BLaER1 treated with 17β-estradiol and CSF1 and Interleukin-3, amounts not matched to agents 10 nM and 100 nM (cell line): ENCODE measurements at regions not wholly inside any gene's neighbourhood (a gene's known extent, or its start where the extent isn't known, plus 50 kb on each side); places are given as distances from the start of the nearest gene placed in this dataset.

Experiments used
- H3K27ac ChIP-seq, 11 experiments: shearing (Covaris generic); formaldehyde crosslinking; 2 replicates each; pipeline ENCODE4 v1.8.1; 2022
- H3K27me3 ChIP-seq, 11 experiments: shearing (Covaris generic); formaldehyde crosslinking; 2 replicates each; pipeline ENCODE4 v1.8.1; 2022
- H3K36me3 ChIP-seq, 11 experiments: shearing (Covaris generic); formaldehyde crosslinking; 2 replicates each; pipeline ENCODE4 v1.8.1; 2022
- H3K4me1 ChIP-seq, 10 experiments: shearing (Covaris generic); formaldehyde crosslinking; 2 replicates each; pipeline ENCODE4 v1.8.1; 2022
- H3K4me2 ChIP-seq, 11 experiments: shearing (Covaris generic); formaldehyde crosslinking; 2 replicates each; pipeline ENCODE4 v1.8.1; 2022
- H3K4me3 ChIP-seq, 10 experiments: shearing (Covaris generic); formaldehyde crosslinking; 2 replicates each; pipeline ENCODE4 v1.8.1; 2022
- H3K9ac ChIP-seq, 11 experiments: shearing (Covaris generic); formaldehyde crosslinking; 2 replicates each; pipeline ENCODE4 v1.8.1; 2022
- H3K9me3 ChIP-seq, 11 experiments: shearing (Covaris generic); formaldehyde crosslinking; replicated peaks in 1 of 11; 2 replicates each; pipeline ENCODE4 v1.8.1; 2022
- H4K20me1 ChIP-seq, 11 experiments: shearing (Covaris generic); formaldehyde crosslinking; 2 replicates each; pipeline ENCODE4 v1.8.1; 2022
- Cebpa-rat ChIP-seq, 11 experiments: shearing (Covaris generic); IDR thresholded peaks; 2 replicates each; pipeline ENCODE4 v1.8.1; 2022

GRCh38 chr21:35491920-35492678 lies 443.0 kb upstream of the RUNX1 start:
- peak overlapping the region; percentile 82 to 95 (median 93) for H3K27ac ChIP-seq
- peak overlapping the region; percentile 63 to 90 (median 82) for H3K4me2 ChIP-seq
- TF ChIP-seq Cebpa-rat (IDR thresholded peaks at IDR 0.05), result peak; percentile 29 to 88 (median 80); a peak in 18 of 22 replicates

GRCh38 chr21:35491114-35491513 lies 442.0 kb upstream of the RUNX1 start:
- no peak for TF ChIP-seq Cebpa-rat (IDR thresholded peaks at IDR 0.05)
- H3K4me2 ChIP-seq, result peak overlapping the region; percentile 63 to 90 (median 82)
- H3K4me1 ChIP-seq, result peaks cover 21 to 47% (median 31%) of the 10 kb centered on the region in 10 experiments
- peak overlapping the region; percentile 32 to 80 (median 64); a peak in 17 of 22 replicates for H3K9ac ChIP-seq
- no peaks in the 10 kb centered on the region for H4K20me1 ChIP-seq
- peaks cover 0 to 33% (median 0%) of the 10 kb centered on the region in 11 experiments; a peak in 6 of 22 replicates for H3K9me3 ChIP-seq
- no peaks in the 10 kb centered on the region for H3K36me3 ChIP-seq
- no peak overlapping the region for H3K4me3 ChIP-seq
- H3K27me3 ChIP-seq, result no peaks in the 10 kb centered on the region
- H3K27ac ChIP-seq, result peak overlapping the region; percentile 82 to 95 (median 93)

More at GRCh38 chr21:35491920-35492678, 443.0 kb upstream of the RUNX1 start:
- H3K9me3 ChIP-seq, result peaks cover 0 to 33% (median 0%) of the 10 kb centered on the region in 11 experiments; a peak in 6 of 22 replicates
- no peaks in the 10 kb centered on the region for H4K20me1 ChIP-seq
- peaks cover 21 to 47% (median 31%) of the 10 kb centered on the region in 10 experiments for H3K4me1 ChIP-seq
- H3K27me3 ChIP-seq, result no peaks in the 10 kb centered on the region
- no peaks in the 10 kb centered on the region for H3K36me3 ChIP-seq
- H3K9ac ChIP-seq, result peak overlapping the region; percentile 56 to 80 (median 70); a peak in 20 of 22 replicates
- H3K4me3 ChIP-seq, result peak overlapping the region in 5 of 10 experiments; percentile 4 to 33 (median 22); a peak in 6 of 20 replicates

GRCh38 chr21:35489389-35489980 lies 440.4 kb upstream of the RUNX1 start:
- H3K9me3 ChIP-seq, result peaks cover 0 to 33% (median 0%) of the 10 kb centered on the region in 11 experiments; a peak in 6 of 22 replicates
- no peak for TF ChIP-seq Cebpa-rat (IDR thresholded peaks at IDR 0.05)
- no peaks in the 10 kb centered on the region for H3K36me3 ChIP-seq
- no peaks in the 10 kb centered on the region for H4K20me1 ChIP-seq
- H3K9ac ChIP-seq, result no peak overlapping the region
- peak overlapping the region in 2 of 11 experiments; percentile 3 to 79; a peak in 4 of 22 replicates for H3K4me2 ChIP-seq
- no peak overlapping the region for H3K4me3 ChIP-seq
- H3K4me1 ChIP-seq, result peaks cover 21 to 54% (median 31%) of the 10 kb centered on the region in 10 experiments
- peak overlapping the region in 7 of 11 experiments; percentile 1 to 95 (median 15); a peak in 7 of 22 replicates for H3K27ac ChIP-seq
- H3K27me3 ChIP-seq, result no peaks in the 10 kb centered on the region

- no peaks in the 10 kb centered on the region for H4K20me1 ChIP-seq
- TF ChIP-seq Cebpa-rat (IDR thresholded peaks at IDR 0.05), result no peak
- peak overlapping the region in 1 of 11 experiments; percentile 79; a peak in 2 of 22 replicates for H3K4me2 ChIP-seq
- no peaks in the 10 kb centered on the region for H3K36me3 ChIP-seq
- H3K27ac ChIP-seq, result peak overlapping the region in 1 of 11 experiments; percentile 95; a peak in 1 of 22 replicates
- no peaks in the 10 kb centered on the region for H3K27me3 ChIP-seq
- no peak overlapping the region for H3K9ac ChIP-seq
- no peak overlapping the region for H3K4me3 ChIP-seq
- H3K4me1 ChIP-seq, result peaks cover 21 to 54% (median 31%) of the 10 kb centered on the region in 10 experiments
- peaks cover 0 to 33% (median 0%) of the 10 kb centered on the region in 11 experiments; a peak in 6 of 22 replicates for H3K9me3 ChIP-seq
These were observed 439.8 kb upstream of the RUNX1 start for GRCh38 chr21:35488946-35489345.

GRCh38 chr21:35485364-35485763 lies 436.3 kb upstream of the RUNX1 start:
- no peak overlapping the region for H3K4me2 ChIP-seq
- peaks cover 0 to 34% (median under 1%) of the 10 kb centered on the region in 11 experiments; a peak in 11 of 22 replicates for H3K9me3 ChIP-seq
- H3K27ac ChIP-seq, result no peak overlapping the region
- no peaks in the 10 kb centered on the region for H3K36me3 ChIP-seq
- no peak for TF ChIP-seq Cebpa-rat (IDR thresholded peaks at IDR 0.05)
- no peak overlapping the region for H3K9ac ChIP-seq
- H3K27me3 ChIP-seq, result no peaks in the 10 kb centered on the region
- no peaks in the 10 kb centered on the region for H4K20me1 ChIP-seq
- H3K4me1 ChIP-seq, result peaks cover 0 to 44% (median under 1%) of the 10 kb centered on the region in 10 experiments; a peak in 9 of 20 replicates
- H3K4me3 ChIP-seq, result no peak overlapping the region

GRCh38 chr21:35484851-35485250 lies 435.7 kb upstream of the RUNX1 start:
- no peak overlapping the region for H3K4me3 ChIP-seq

GRCh38 chr21:35484032-35484431 lies 434.9 kb upstream of the RUNX1 start:
- no peak overlapping the region for H3K9ac ChIP-seq
- no peak for TF ChIP-seq Cebpa-rat (IDR thresholded peaks at IDR 0.05)
- H3K27me3 ChIP-seq, result no peaks in the 10 kb centered on the region
- H3K27ac ChIP-seq, result no peak overlapping the region
- H3K36me3 ChIP-seq, result no peaks in the 10 kb centered on the region
- no peak overlapping the region for H3K4me2 ChIP-seq
- peaks cover 0 to 34% (median 1%) of the 10 kb centered on the region in 10 experiments; a peak in 13 of 20 replicates for H3K4me1 ChIP-seq
- H4K20me1 ChIP-seq, result no peaks in the 10 kb centered on the region
- H3K4me3 ChIP-seq, result no peak overlapping the region
- peaks cover 8 to 37% (median 12%) of the 10 kb centered on the region in 11 experiments; a peak in 17 of 22 replicates for H3K9me3 ChIP-seq

More at GRCh38 chr21:35484851-35485250, 435.7 kb upstream of the RUNX1 start:
- Histone ChIP-seq H3K27me3 (no peaks in the 10 kb centered on the region), H3K9me3 (peaks cover 2 to 34% (median 6%) of the 10 kb centered on the region in 11 experiments; a peak in 17 of 22 replicates), H4K20me1 (no peaks in the 10 kb centered on the region), H3K9ac (no peak overlapping the region), H3K4me2 (no peak overlapping the region), H3K27ac (no peak overlapping the region), H3K36me3 (no peaks in the 10 kb centered on the region), H3K4me1 (peaks cover 0 to 39% (median 0%) of the 10 kb centered on the region in 10 experiments; a peak in 5 of 20 replicates)
- no peak for TF ChIP-seq Cebpa-rat (IDR thresholded peaks at IDR 0.05)

- Histone ChIP-seq H3K9ac (no peak overlapping the region), H3K4me2 (peak overlapping the region in 2 of 11 experiments; percentile 9 to 55; a peak in 4 of 22 replicates), H3K27me3 (no peaks in the 10 kb centered on the region), H3K9me3 (peaks cover 10 to 31% (median 17%) of the 10 kb centered on the region in 11 experiments; a peak in 17 of 22 replicates), H3K27ac (no peak overlapping the region), H3K4me1 (peaks cover 0 to 37% (median 11%) of the 10 kb centered on the region in 10 experiments; a peak in 15 of 20 replicates), H4K20me1 (no peaks in the 10 kb centered on the region), H3K4me3 (no peak overlapping the region), H3K36me3 (no peaks in the 10 kb centered on the region)
- no peak for TF ChIP-seq Cebpa-rat (IDR thresholded peaks at IDR 0.05)
These were observed 434.0 kb upstream of the RUNX1 start for GRCh38 chr21:35482933-35483662.
